ENCODE measurements at regions not wholly inside any gene's neighbourhood (a gene's known extent, or its start where the extent isn't known, plus 50 kb on each side); places are given as distances from the start of the nearest gene placed in this dataset.

DNA sequence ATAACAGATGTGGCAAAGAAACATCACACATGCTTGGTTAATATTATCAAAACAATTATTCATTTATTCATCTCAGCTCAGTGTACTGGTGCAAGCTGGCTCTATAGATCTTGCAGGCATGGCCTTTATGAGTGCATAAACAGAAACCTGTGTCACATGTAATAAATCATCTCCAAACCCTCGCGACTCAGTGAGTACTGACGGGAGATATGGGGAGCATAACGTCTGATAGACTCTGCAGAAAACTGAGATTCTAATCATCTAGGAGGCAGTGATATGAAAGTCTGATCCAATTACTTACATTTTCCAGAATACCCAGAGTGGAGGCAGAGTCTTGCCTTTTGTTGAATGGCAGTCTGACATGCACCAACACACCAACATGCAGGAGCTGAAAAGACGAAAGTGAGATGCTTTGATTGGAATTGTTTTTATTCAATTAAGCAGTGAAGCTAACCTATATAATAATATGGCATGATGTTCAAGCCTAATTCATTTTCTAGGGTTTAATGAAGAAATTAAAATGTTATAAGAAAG lies 416.8 kb downstream of the RNF144A start:
- TF ChIP-seq CTCF (IDR thresholded peaks at IDR 0.05 in 4 of 5, conservative IDR thresholded peaks at IDR 0.05 in 1 of 5): no peak
- TF ChIP-seq POLR2A (IDR thresholded peaks at IDR 0.05): no peak
